ENCODE measurements at regions not wholly inside any gene's neighbourhood (a gene's known extent, or its start where the extent isn't known, plus 50 kb on each side); places are given as distances from the start of the nearest gene placed in this dataset.

GRCh38 chr5:56523790-56524575 lies 290.9 kb upstream of the ANKRD55 start:
- Histone ChIP-seq H3K4me3 (no peak overlapping the region), H3K27ac (no peak overlapping the region), H3K27me3 (replicated peaks; ENCODE audit: insufficient read depth) (no peaks in the 10 kb centered on the region), H3K4me1 (replicated peaks) (peaks cover 2% of the 10 kb centered on the region), H3K36me3 (no peaks in the 10 kb centered on the region), H3K9me3 (no peaks in the 10 kb centered on the region)
- TF ChIP-seq POLR2A (IDR thresholded peaks at IDR 0.05) (no peak), POLR2AphosphoS5 (IDR thresholded peaks at IDR 0.05) (no peak)
- TF ChIP-seq, protein P1, sequence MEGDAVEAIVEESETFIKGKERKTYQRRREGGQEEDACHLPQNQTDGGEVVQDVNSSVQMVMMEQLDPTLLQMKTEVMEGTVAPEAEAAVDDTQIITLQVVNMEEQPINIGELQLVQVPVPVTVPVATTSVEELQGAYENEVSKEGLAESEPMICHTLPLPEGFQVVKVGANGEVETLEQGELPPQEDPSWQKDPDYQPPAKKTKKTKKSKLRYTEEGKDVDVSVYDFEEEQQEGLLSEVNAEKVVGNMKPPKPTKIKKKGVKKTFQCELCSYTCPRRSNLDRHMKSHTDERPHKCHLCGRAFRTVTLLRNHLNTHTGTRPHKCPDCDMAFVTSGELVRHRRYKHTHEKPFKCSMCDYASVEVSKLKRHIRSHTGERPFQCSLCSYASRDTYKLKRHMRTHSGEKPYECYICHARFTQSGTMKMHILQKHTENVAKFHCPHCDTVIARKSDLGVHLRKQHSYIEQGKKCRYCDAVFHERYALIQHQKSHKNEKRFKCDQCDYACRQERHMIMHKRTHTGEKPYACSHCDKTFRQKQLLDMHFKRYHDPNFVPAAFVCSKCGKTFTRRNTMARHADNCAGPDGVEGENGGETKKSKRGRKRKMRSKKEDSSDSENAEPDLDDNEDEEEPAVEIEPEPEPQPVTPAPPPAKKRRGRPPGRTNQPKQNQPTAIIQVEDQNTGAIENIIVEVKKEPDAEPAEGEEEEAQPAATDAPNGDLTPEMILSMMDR (IDR thresholded peaks at IDR 0.05): no peak
- 17% methylated on average over 6 of the region's 6 CpGs for WGBS
- intact Hi-C loops (cut with DNase I): no loop called here
- peak; percentile 22 for DNase-seq (ENCODE audit: low spot score)

GRCh38 chr5:56522960-56523359 lies 289.8 kb upstream of the ANKRD55 start:
- no peaks in the 10 kb centered on the region for H3K27me3 ChIP-seq (replicated peaks; ENCODE audit: insufficient read depth)
- WGBS: 40% methylated on average over 1 of the region's 1 CpG
- no peak for DNase-seq (ENCODE audit: low spot score)
- no peaks in the 10 kb centered on the region for H3K9me3 ChIP-seq
- TF ChIP-seq POLR2A (IDR thresholded peaks at IDR 0.05): no peak
- TF ChIP-seq POLR2AphosphoS5 (IDR thresholded peaks at IDR 0.05): no peak
- TF ChIP-seq, protein P1 (IDR thresholded peaks at IDR 0.05): no peak
- intact Hi-C loops (cut with DNase I): no loop called here
- no peaks in the 10 kb centered on the region for H3K36me3 ChIP-seq
- no peak overlapping the region for H3K27ac ChIP-seq
- no peak overlapping the region for H3K4me3 ChIP-seq
- H3K4me1 ChIP-seq (replicated peaks): peaks cover 2% of the 10 kb centered on the region

- peaks cover 2% of the 10 kb centered on the region for H3K4me1 ChIP-seq (replicated peaks)
- H3K36me3 ChIP-seq: no peaks in the 10 kb centered on the region
- H3K27ac ChIP-seq: no peak overlapping the region
- no peaks in the 10 kb centered on the region for H3K27me3 ChIP-seq (replicated peaks; ENCODE audit: insufficient read depth)
- no peak for DNase-seq (ENCODE audit: low spot score)
- no peaks in the 10 kb centered on the region for H3K9me3 ChIP-seq
- H3K4me3 ChIP-seq: no peak overlapping the region
- no peak for TF ChIP-seq POLR2A (IDR thresholded peaks at IDR 0.05)
- TF ChIP-seq, protein P1 (IDR thresholded peaks at IDR 0.05): no peak
- no peak for TF ChIP-seq POLR2AphosphoS5 (IDR thresholded peaks at IDR 0.05)
- intact Hi-C loops (cut with DNase I): no loop called here
- 71% methylated on average over 5 of the region's 5 CpGs for WGBS
Observed at GRCh38 chr5:56522169-56522568, 289.0 kb upstream of the ANKRD55 start.

- intact Hi-C loops (cut with DNase I): no loop called here
- Histone ChIP-seq H3K27me3 (replicated peaks; ENCODE audit: insufficient read depth) (no peaks in the 10 kb centered on the region), H3K4me1 (replicated peaks) (peaks cover 2% of the 10 kb centered on the region), H3K4me3 (no peak overlapping the region), H3K9me3 (no peaks in the 10 kb centered on the region), H3K27ac (no peak overlapping the region), H3K36me3 (no peaks in the 10 kb centered on the region)
- WGBS: 84% methylated on average over 11 of the region's 11 CpGs
- TF ChIP-seq, protein P1 (IDR thresholded peaks at IDR 0.05): no peak
- TF ChIP-seq POLR2A (IDR thresholded peaks at IDR 0.05) (no peak), POLR2AphosphoS5 (IDR thresholded peaks at IDR 0.05) (no peak)
- no peak for DNase-seq (ENCODE audit: low spot score)
Observed at GRCh38 chr5:56520986-56521730, 288.0 kb upstream of the ANKRD55 start.

Data from prostate gland (tissue), 2 donors.